SK-N-SH (cell line): ENCODE measurements at regions not wholly inside any gene's neighbourhood (a gene's known extent, or its start where the extent isn't known, plus 50 kb on each side); places are given as distances from the start of the nearest gene placed in this dataset.

ENCODE experiments used
- CTCF ChIA-PET: fragments of 300-600, 350-600 bp; formaldehyde crosslinking; extraction: SDS; loops from one replicate; lab custom pipeline; 2021; lab: Yijun Ruan, JAX
- POLR2A ChIA-PET: fragments of 350-600 bp; sonication (Branson Sonifier 250); formaldehyde crosslinking; extraction: SDS; loops from one replicate; lab custom pipeline; 2020; ENCODE audit warnings: antibody characterized with exemption, inconsistent platforms; lab: Yijun Ruan, JAX
- DNase-seq: peaks from one replicate; pipeline ENCODE4 v3.0.0; 2012
- H2AFZ ChIP-seq: fragments of 200-600 bp; sonication (generic); 2 replicates; pipeline ENCODE4 v1.8.1; 2016; ENCODE audit warnings: antibody characterized with exemption, mild to moderate bottlenecking, low read depth
- H3F3A ChIP-seq: fragments of 200-600 bp; sonication (generic); replicated peaks from 2 replicates; pipeline ENCODE3; 2016; ENCODE audit warnings: antibody characterized with exemption, mild to moderate bottlenecking; ENCODE audit not compliant: insufficient read depth
- H3K27ac ChIP-seq, 2 experiments: fragments of 200-500 bp in 1 of 2; fragments of 200-600 bp in 1 of 2; sonication (Bioruptor generic) in 1 of 2; sonication (generic), shearing (Covaris generic) in 1 of 2; 2 replicates each; pipeline versions ENCODE4 v1.5.1 to v1.6.1; 2014 to 2016; ENCODE audit warnings: low read depth in 2 of 2, inconsistent platforms in 1 of 2, low read length in 1 of 2, mild to moderate bottlenecking in 1 of 2, mixed read lengths in 1 of 2
- H3K27me3 ChIP-seq: fragments of 200-600 bp; sonication (generic), shearing (Covaris generic); 2 replicates; pipeline ENCODE4 v1.6.1; 2016; ENCODE audit warnings: mixed run types; ENCODE audit not compliant: insufficient read depth
- H3K36me3 ChIP-seq, 2 experiments: fragments of 200-500 bp in 1 of 2; fragments of 200-600 bp in 1 of 2; sonication (Bioruptor generic) in 1 of 2; sonication (generic) in 1 of 2; replicated peaks in 1 of 2; 2 replicates each; pipeline versions ENCODE3 to v1.5.1; 2014 to 2016; ENCODE audit warnings: low read length in 1 of 2, mild to moderate bottlenecking in 1 of 2; ENCODE audit not compliant: insufficient read depth in 2 of 2, control insufficient read depth in 1 of 2
- H3K4me1 ChIP-seq, 2 experiments: fragments of 200-500 bp in 1 of 2; fragments of 200-600 bp in 1 of 2; sonication (Bioruptor generic) in 1 of 2; sonication (generic), shearing (Covaris generic) in 1 of 2; 2 replicates each; pipeline versions ENCODE4 v1.5.1 to v1.6.1; 2014 to 2016; ENCODE audit warnings: low read depth in 1 of 2, low read length in 1 of 2, mixed run types in 1 of 2; ENCODE audit not compliant: insufficient read depth in 2 of 2, control insufficient read depth in 1 of 2
- H3K4me2 ChIP-seq: fragments of 200-600 bp; sonication (generic), shearing (Covaris generic); 2 replicates; pipeline ENCODE4 v1.6.1; 2017; ENCODE audit warnings: mixed run types
- H3K4me3 ChIP-seq, 2 experiments: fragments of 200-500 bp in 1 of 2; fragments of 200-600 bp in 1 of 2; sonication (Bioruptor generic) in 1 of 2; sonication (generic), shearing (Covaris generic) in 1 of 2; 2 replicates each; pipeline versions ENCODE4 v1.5.1 to v1.8.1; 2014 to 2016; ENCODE audit warnings: low read depth in 2 of 2, inconsistent platforms in 1 of 2, low read length in 1 of 2, mild to moderate bottlenecking in 1 of 2, mixed read lengths in 1 of 2, moderate library complexity in 1 of 2
- H3K79me2 ChIP-seq: fragments of 200-600 bp; sonication (generic); 2 replicates; pipeline ENCODE4 v1.8.1; 2017; ENCODE audit warnings: mild to moderate bottlenecking; ENCODE audit not compliant: insufficient read depth
- H3K9ac ChIP-seq: fragments of 200-600 bp; sonication (generic); 2 replicates; pipeline ENCODE4 v1.6.1; 2017; ENCODE audit warnings: mixed run types
- H3K9me2 ChIP-seq: fragments of 200-600 bp; sonication (generic); 2 replicates; pipeline ENCODE4 v1.6.1; 2017; ENCODE audit warnings: mixed run types
- H3K9me3 ChIP-seq: fragments of 200-600 bp; sonication (generic); 2 replicates; pipeline ENCODE4 v1.6.1; 2017; ENCODE audit warnings: mixed run types, mild to moderate bottlenecking, moderate library complexity
- H4K20me1 ChIP-seq: fragments of 200-600 bp; sonication (generic); 2 replicates; pipeline ENCODE4 v1.6.1; 2017; ENCODE audit warnings: mild to moderate bottlenecking, mixed run types; ENCODE audit not compliant: insufficient read depth
- CHD2 ChIP-seq: fragments of 150-350 bp; IDR thresholded peaks from 2 replicates; pipeline ENCODE4 v1.6.1; 2018; ENCODE audit warnings: low read length; ENCODE audit not compliant: partially characterized antibody
- CTCF ChIP-seq: fragments of 200-600 bp; sonication (generic); IDR thresholded peaks from 2 replicates; pipeline ENCODE4 v1.6.1; 2017; ENCODE audit warnings: antibody characterized with exemption, mild to moderate bottlenecking, moderate library complexity
- ELF1 ChIP-seq: IDR thresholded peaks from 2 replicates; pipeline ENCODE4 v1.4.0; 2012
- FOSL2 ChIP-seq: IDR thresholded peaks from 2 replicates; pipeline ENCODE4 v1.4.0; 2012; ENCODE audit warnings: low read depth, mild to moderate bottlenecking, moderate library complexity, borderline replicate concordance
- FOXM1 ChIP-seq: IDR thresholded peaks from 2 replicates; pipeline ENCODE4 v1.4.0; 2012; ENCODE audit warnings: low read depth, mild to moderate bottlenecking
- GATA2 ChIP-seq: sonication (generic); formaldehyde crosslinking; IDR thresholded peaks from 2 replicates; pipeline ENCODE4 v1.5.0; 2020; ENCODE audit warnings: mild to moderate bottlenecking, missing genetic modification reagents
- NFIC ChIP-seq: IDR thresholded peaks from 2 replicates; pipeline ENCODE4 v1.4.0; 2012; ENCODE audit warnings: borderline replicate concordance
- NRF1 ChIP-seq: IDR thresholded peaks from 2 replicates; pipeline ENCODE4 v1.6.1; 2012; ENCODE audit warnings: low read depth, mild to moderate bottlenecking, low read length
- POLR2AphosphoS5 ChIP-seq: IDR thresholded peaks from 2 replicates; pipeline ENCODE4 v1.6.1; 2012; ENCODE audit warnings: low read depth, low read length
- RCOR1 ChIP-seq: fragments of 150-350 bp; IDR thresholded peaks from 2 replicates; pipeline ENCODE4 v1.6.1; 2017; ENCODE audit warnings: antibody characterized with exemption, low read length
- REST ChIP-seq: IDR thresholded peaks from 2 replicates; pipeline ENCODE4 v1.6.1; 2012; ENCODE audit warnings: mild to moderate bottlenecking, low read depth, low read length, moderate library complexity
- RXRA ChIP-seq: IDR thresholded peaks from 2 replicates; pipeline ENCODE4 v1.4.0; 2012; ENCODE audit warnings: low read depth, mild to moderate bottlenecking, borderline replicate concordance
- SIN3A ChIP-seq: IDR thresholded peaks from 2 replicates; pipeline ENCODE4 v1.6.1; 2012; ENCODE audit warnings: low read depth, mild to moderate bottlenecking, low read length, moderate library complexity, borderline replicate concordance
- TCF12 ChIP-seq: IDR thresholded peaks from 2 replicates; pipeline ENCODE4 v1.4.0; 2012
- YY1 ChIP-seq: IDR thresholded peaks from 2 replicates; pipeline ENCODE4 v1.4.0; 2012; ENCODE audit warnings: low read depth, mild to moderate bottlenecking
- ZBTB33 ChIP-seq: IDR thresholded peaks from 2 replicates; pipeline ENCODE4 v1.4.0; 2012; ENCODE audit warnings: low read depth, borderline replicate concordance
- WGBS: methylation state at CpG from one replicate; pipeline ENCODE4 v1.1.6; 2017; ENCODE audit warnings: low lambda C conversion rate; 5-methylcytosine and 5-hydroxymethylcytosine counted together
- TF ChIP-seq, protein P1 (sequence below): fragments of 150-350 bp; IDR thresholded peaks from 2 replicates; pipeline ENCODE4 v1.6.1; 2016; ENCODE audit warnings: mild to moderate bottlenecking, low read depth, low read length
- TF ChIP-seq, protein P2 (sequence below): IDR thresholded peaks from 2 replicates; pipeline ENCODE4; 2012

DNA sequence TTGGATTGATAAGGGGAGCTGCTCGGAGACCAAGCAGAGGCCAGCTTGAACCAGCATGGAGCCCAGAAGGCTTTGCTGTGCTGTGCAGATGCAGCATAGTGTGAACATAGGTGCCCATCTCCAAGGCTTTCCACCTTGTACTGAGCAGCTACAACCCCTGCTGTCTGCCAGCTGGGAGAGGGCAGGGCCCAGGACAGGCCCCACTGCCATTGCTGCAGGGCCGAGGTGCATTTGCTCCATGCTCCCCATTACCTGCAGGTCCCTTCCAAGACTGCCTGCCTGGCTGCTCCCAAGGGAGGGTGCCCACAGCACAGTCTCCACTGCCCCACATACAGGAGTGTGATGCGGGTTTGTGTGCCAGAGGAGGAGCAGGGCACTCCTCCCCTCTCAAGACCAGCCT lies 1016.0 kb upstream of the INTU start:
- Histone ChIP-seq H3K27ac (no peak overlapping the region), H2AFZ (no peak overlapping the region), H3K9me3 (no peaks in the 10 kb centered on the region), H3K4me2 (no peak overlapping the region), H3K4me3 (no peak overlapping the region), H3K36me3 (no peaks in the 10 kb centered on the region), H4K20me1 (no peaks in the 10 kb centered on the region), H3K9ac (no peak overlapping the region), H3K27me3 (no peaks in the 10 kb centered on the region), H3K4me1 (no peaks in the 10 kb centered on the region), H3F3A (no peaks in the 10 kb centered on the region), H3K9me2 (no peaks in the 10 kb centered on the region), H3K79me2 (no peaks in the 10 kb centered on the region)
- ChIA-PET POLR2A (no interaction called here), CTCF (interaction anchor here (2.0 kb wide), 1 partner anchor 11 kb away, joined by 5 read pairs; no protein-coding TSS in a partner anchor)
- WGBS, result no CpG with 5 or more reads among the region's 3 CpGs
- TF ChIP-seq NFIC (no peak), POLR2AphosphoS5 (no peak), YY1 (no peak), REST (no peak), RCOR1 (no peak), CTCF (no peak), TCF12 (no peak), RXRA (no peak), FOSL2 (no peak), CHD2 (no peak), SIN3A (no peak), NRF1 (no peak), FOXM1 (no peak), GATA2 (no peak), ELF1 (no peak), ZBTB33 (no peak)
- TF ChIP-seq, protein P1, sequence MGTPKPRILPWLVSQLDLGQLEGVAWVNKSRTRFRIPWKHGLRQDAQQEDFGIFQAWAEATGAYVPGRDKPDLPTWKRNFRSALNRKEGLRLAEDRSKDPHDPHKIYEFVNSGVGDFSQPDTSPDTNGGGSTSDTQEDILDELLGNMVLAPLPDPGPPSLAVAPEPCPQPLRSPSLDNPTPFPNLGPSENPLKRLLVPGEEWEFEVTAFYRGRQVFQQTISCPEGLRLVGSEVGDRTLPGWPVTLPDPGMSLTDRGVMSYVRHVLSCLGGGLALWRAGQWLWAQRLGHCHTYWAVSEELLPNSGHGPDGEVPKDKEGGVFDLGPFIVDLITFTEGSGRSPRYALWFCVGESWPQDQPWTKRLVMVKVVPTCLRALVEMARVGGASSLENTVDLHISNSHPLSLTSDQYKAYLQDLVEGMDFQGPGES, result no peak
- TF ChIP-seq, protein P2, sequence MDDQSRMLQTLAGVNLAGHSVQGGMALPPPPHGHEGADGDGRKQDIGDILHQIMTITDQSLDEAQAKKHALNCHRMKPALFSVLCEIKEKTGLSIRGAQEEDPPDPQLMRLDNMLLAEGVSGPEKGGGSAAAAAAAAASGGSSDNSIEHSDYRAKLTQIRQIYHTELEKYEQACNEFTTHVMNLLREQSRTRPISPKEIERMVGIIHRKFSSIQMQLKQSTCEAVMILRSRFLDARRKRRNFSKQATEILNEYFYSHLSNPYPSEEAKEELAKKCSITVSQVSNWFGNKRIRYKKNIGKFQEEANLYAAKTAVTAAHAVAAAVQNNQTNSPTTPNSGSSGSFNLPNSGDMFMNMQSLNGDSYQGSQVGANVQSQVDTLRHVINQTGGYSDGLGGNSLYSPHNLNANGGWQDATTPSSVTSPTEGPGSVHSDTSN, result no peak
- no peak for DNase-seq
